ENCODE measurements at regions not wholly inside any gene's neighbourhood (a gene's known extent, or its start where the extent isn't known, plus 50 kb on each side); places are given as distances from the start of the nearest gene placed in this dataset.

DNA sequence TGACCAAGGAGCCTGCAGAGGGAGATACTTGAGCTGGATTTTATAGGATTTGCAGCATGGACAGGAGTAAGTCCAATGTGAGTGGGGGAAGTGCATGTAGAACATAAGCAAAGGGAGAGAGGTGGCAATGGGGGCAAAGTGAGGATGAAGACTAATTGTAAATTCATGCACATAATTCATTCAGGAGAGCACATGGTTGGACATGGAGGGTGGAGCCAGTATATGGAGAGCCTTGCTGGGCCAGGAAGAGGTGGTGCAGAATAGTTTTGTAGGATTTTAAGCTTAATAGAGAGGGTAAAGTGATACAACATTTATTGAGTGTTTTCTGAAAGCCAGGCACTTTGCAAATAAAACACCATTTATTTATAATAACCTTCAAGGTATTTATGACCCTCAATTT is 274.3 kb upstream of the C11orf87 start:
- H3K4me3 ChIP-seq, result no peak overlapping the region
- H3K36me3 ChIP-seq, result no peaks in the 10 kb centered on the region
- H3K27me3 ChIP-seq, result no peaks in the 10 kb centered on the region
- no peaks in the 10 kb centered on the region for H3K4me1 ChIP-seq
- TF ChIP-seq, protein P1, sequence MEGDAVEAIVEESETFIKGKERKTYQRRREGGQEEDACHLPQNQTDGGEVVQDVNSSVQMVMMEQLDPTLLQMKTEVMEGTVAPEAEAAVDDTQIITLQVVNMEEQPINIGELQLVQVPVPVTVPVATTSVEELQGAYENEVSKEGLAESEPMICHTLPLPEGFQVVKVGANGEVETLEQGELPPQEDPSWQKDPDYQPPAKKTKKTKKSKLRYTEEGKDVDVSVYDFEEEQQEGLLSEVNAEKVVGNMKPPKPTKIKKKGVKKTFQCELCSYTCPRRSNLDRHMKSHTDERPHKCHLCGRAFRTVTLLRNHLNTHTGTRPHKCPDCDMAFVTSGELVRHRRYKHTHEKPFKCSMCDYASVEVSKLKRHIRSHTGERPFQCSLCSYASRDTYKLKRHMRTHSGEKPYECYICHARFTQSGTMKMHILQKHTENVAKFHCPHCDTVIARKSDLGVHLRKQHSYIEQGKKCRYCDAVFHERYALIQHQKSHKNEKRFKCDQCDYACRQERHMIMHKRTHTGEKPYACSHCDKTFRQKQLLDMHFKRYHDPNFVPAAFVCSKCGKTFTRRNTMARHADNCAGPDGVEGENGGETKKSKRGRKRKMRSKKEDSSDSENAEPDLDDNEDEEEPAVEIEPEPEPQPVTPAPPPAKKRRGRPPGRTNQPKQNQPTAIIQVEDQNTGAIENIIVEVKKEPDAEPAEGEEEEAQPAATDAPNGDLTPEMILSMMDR (IDR thresholded peaks at IDR 0.05), result no peak
- H3K9me3 ChIP-seq, result no peaks in the 10 kb centered on the region
- intact Hi-C loops (cut with DNase I; ENCODE audit: low total_unique reads), result no loop called here
- DNase-seq, result no peak
- H3K27ac ChIP-seq, result no peak overlapping the region

DNA sequence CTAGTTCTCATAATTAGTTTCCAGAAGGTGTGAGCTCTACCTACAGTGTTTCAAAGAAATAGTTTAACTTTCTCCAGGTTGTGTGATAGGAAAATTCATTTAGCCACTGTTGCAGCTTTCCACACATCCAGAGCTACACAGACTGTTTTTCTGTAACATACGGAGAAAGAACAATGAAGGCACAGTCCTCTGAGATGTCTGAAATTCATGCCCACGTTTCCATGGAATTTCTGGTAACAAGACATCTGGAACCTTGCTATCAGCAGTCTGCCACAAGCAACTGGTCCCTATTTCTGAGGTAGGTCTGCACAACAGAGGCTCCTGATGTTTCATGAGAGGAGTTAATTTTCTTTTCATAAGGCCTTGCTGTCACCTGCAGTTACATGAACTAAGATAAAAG is 273.3 kb upstream of the C11orf87 start:
- no peak for DNase-seq
- intact Hi-C loops (cut with DNase I; ENCODE audit: low total_unique reads), result no loop called here
- no peak overlapping the region for H3K4me3 ChIP-seq
- no peaks in the 10 kb centered on the region for H3K4me1 ChIP-seq
- H3K36me3 ChIP-seq, result no peaks in the 10 kb centered on the region
- no peaks in the 10 kb centered on the region for H3K9me3 ChIP-seq
- TF ChIP-seq, protein P1 (IDR thresholded peaks at IDR 0.05), result no peak
- no peaks in the 10 kb centered on the region for H3K27me3 ChIP-seq
- H3K27ac ChIP-seq, result no peak overlapping the region

DNA sequence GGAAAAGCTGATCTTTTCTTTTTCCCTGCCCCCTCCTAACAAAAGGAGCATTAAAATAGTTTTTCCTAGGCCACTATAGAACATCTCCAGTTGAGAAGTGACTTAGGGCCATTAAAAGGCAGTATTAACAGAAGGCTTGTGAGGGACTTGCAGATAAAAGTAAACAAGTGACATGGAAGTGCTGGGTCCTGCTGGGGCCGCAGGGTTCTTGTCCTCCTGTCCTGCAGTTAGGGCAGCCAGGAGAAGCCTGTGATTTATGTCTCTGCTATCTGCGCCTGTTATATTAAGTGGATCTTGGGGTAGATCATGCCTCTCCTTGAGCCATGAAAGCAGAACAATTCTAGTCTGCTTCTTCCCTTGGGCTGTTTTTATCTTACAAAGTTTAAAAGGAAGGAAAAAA is 271.4 kb upstream of the C11orf87 start:
- H3K4me3 ChIP-seq, result no peak overlapping the region
- H3K27me3 ChIP-seq, result no peaks in the 10 kb centered on the region
- H3K27ac ChIP-seq, result no peak overlapping the region
- no peak for DNase-seq
- H3K9me3 ChIP-seq, result no peaks in the 10 kb centered on the region
- intact Hi-C loops (cut with DNase I; ENCODE audit: low total_unique reads), result no loop called here
- TF ChIP-seq, protein P1 (IDR thresholded peaks at IDR 0.05), result no peak
- no peaks in the 10 kb centered on the region for H3K36me3 ChIP-seq
- H3K4me1 ChIP-seq, result no peaks in the 10 kb centered on the region

DNA sequence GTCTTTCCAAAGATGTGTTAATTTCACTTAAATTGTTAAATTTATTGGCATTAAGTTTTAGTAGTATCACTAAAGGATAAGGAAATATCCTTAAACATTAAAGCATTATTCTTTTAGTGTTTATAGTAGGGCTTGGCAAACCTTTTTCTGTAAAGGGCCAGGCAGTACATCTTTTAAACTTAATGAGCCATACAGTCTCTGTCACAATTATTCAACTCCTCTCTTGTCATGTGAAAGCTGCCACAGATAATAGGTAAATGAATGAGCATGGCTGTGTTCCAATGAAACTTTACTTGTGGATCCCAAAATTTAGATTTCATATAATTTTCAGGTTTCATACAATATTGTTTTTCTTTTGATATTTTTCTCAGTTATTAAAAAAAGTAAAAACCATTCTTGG is 268.2 kb upstream of the C11orf87 start:
- Histone ChIP-seq H3K27ac (no peak overlapping the region), H3K4me3 (no peak overlapping the region), H3K9me3 (no peaks in the 10 kb centered on the region), H3K36me3 (no peaks in the 10 kb centered on the region), H3K27me3 (no peaks in the 10 kb centered on the region), H3K4me1 (no peaks in the 10 kb centered on the region)
- TF ChIP-seq, protein P1 (IDR thresholded peaks at IDR 0.05), result no peak
- intact Hi-C loops (cut with DNase I; ENCODE audit: low total_unique reads), result no loop called here
- no peak for DNase-seq

DNA sequence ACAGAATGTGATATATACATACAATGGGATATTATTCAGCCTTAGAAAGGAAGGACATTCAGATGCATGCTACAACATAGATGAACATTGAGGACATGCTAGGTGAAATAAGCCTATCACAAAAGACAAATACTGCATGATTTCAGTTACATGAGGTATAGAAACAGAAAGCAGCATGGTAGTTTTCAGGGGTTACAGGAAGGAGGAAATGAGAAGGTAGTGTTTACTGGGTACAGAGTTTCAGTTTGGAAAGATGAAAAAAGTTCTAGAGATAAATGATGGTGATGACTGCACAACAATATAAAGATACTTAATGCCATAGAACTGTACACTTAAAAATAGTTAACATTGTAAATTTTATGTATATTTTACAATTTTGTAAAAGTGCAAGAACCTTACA is 266.7 kb upstream of the C11orf87 start:
- peaks cover 0 to 5% (median 0%) of the 10 kb centered on the region in 3 donors for H3K9me3 ChIP-seq
- H3K27ac ChIP-seq, result no peak overlapping the region
- H3K36me3 ChIP-seq, result no peaks in the 10 kb centered on the region
- no peak overlapping the region for H3K4me3 ChIP-seq
- intact Hi-C loops (cut with DNase I; ENCODE audit: low total_unique reads), result no loop called here
- TF ChIP-seq, protein P1 (IDR thresholded peaks at IDR 0.05), result no peak
- H3K4me1 ChIP-seq, result no peaks in the 10 kb centered on the region
- no peak for DNase-seq
- no peaks in the 10 kb centered on the region for H3K27me3 ChIP-seq

DNA sequence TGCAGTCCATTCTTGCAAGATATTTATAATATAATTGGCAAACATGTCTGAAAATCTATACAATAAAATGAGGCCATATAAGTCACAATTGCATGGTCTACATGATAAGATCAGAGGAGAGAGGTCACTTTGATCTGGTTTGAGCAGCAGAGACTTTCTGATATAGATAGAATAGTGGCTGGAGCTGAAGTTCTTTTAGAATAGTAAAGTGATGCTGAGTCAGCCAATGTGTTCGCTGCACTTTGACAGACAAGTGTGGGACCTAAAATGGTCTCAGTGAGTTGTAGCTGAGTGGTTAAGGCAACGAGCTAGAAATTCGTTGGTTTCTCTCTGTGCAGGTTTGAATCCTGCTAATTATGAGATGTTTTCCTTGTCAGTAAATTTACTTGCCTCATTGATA is 257.0 kb upstream of the C11orf87 start:
- no peaks in the 10 kb centered on the region for H3K27me3 ChIP-seq
- intact Hi-C loops (cut with DNase I; ENCODE audit: low total_unique reads), result no loop called here
- TF ChIP-seq, protein P1 (IDR thresholded peaks at IDR 0.05), result no peak
- H3K4me3 ChIP-seq, result no peak overlapping the region
- H3K36me3 ChIP-seq, result no peaks in the 10 kb centered on the region
- DNase-seq, result no peak
- H3K9me3 ChIP-seq, result no peaks in the 10 kb centered on the region
- H3K27ac ChIP-seq, result no peak overlapping the region
- no peaks in the 10 kb centered on the region for H3K4me1 ChIP-seq

Data from tibial artery (tissue), 4 donors.